AG10803 (cell line): ENCODE measurements at regions not wholly inside any gene's neighbourhood (a gene's known extent, or its start where the extent isn't known, plus 50 kb on each side); places are given as distances from the start of the nearest gene placed in this dataset.
A peak's percentile ranks its signal among the peaks of the same experiment; 100 is the strongest.

Experiments
- DNase-seq: peaks from one replicate; pipeline ENCODE4 v3.0.0; 2010; ENCODE audit warnings: low read depth
- H3K4me3 ChIP-seq: 2 replicates; pipeline ENCODE4 v1.5.1; 2011; ENCODE audit warnings: mild to moderate bottlenecking, low read length, control low read depth
- CTCF ChIP-seq: conservative IDR thresholded peaks from 2 replicates; pipeline ENCODE4 v1.5.1; 2011; ENCODE audit warnings: mild to moderate bottlenecking, low read length, control low read depth, inconsistent platforms

GRCh38 chr2:7950035-7950612 lies 731.7 kb upstream of the ID2 start:
- no peak overlapping the region; the same call in 1 of the 2 replicates for H3K4me3 ChIP-seq
- TF ChIP-seq CTCF: no peak
- DNase-seq: peak; percentile 54

- DNase-seq: no peak
- no peak overlapping the region for H3K4me3 ChIP-seq
- TF ChIP-seq CTCF: no peak
Measured at GRCh38 chr2:7951001-7951400, 730.9 kb upstream of the ID2 start.

GRCh38 chr2:7951490-7951889 lies 730.4 kb upstream of the ID2 start:
- no peak for DNase-seq
- no peak for TF ChIP-seq CTCF
- no peak overlapping the region for H3K4me3 ChIP-seq

GRCh38 chr2:7952046-7952745 lies 729.7 kb upstream of the ID2 start:
- TF ChIP-seq CTCF: no peak
- no peak overlapping the region for H3K4me3 ChIP-seq
- no peak for DNase-seq

- TF ChIP-seq CTCF: no peak
- DNase-seq: no peak
- no peak overlapping the region for H3K4me3 ChIP-seq
Measured at GRCh38 chr2:7953195-7953594, 728.7 kb upstream of the ID2 start.

GRCh38 chr2:7954234-7954633 lies 727.6 kb upstream of the ID2 start:
- H3K4me3 ChIP-seq: no peak overlapping the region
- TF ChIP-seq CTCF: no peak
- DNase-seq: no peak

- no peak for TF ChIP-seq CTCF
- no peak for DNase-seq
- no peak overlapping the region for H3K4me3 ChIP-seq
Measured at GRCh38 chr2:7956126-7956689, 725.6 kb upstream of the ID2 start.
